Ecto neural progenitor cell (in vitro differentiated cells): ENCODE measurements at regions not wholly inside any gene's neighbourhood (a gene's known extent, or its start where the extent isn't known, plus 50 kb on each side); places are given as distances from the start of the nearest gene placed in this dataset.

Source experiments
- DNase-seq: peaks from one replicate; pipeline ENCODE4 v3.0.0-alpha.2; 2018; ENCODE audit warnings: low spot score

- no peak for DNase-seq
These were observed 176.0 kb downstream of the ZNF365 start for GRCh38 chr10:62550173-62550572.

GRCh38 chr10:62554632-62555199 is 180.5 kb downstream of the ZNF365 start:
- no peak for DNase-seq

GRCh38 chr10:62559481-62560200 is 185.5 kb downstream of the ZNF365 start:
- DNase-seq: no peak

- no peak for DNase-seq
These were observed 186.1 kb downstream of the ZNF365 start for GRCh38 chr10:62560201-62560819.

GRCh38 chr10:62561151-62561550 is 187.0 kb downstream of the ZNF365 start:
- no peak for DNase-seq

DNA sequence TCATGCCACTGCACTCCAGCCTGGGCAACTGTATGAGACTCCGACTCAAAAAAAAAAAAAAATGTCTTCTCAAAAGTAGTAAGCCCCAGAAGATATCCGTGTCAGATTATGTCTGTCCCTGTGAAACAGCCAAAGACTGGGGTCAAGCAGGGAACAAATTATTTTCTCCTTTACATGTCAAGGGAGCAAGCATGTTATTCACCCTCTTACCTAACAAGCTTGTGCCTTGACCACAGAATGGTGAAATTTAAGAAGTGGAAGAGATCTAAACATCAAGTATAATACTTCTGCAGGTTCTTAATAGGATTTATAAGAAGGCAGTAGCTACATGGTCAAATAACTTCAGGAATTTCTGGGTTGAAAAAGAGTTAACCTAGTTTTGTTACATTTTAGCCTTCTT is 187.9 kb downstream of the ZNF365 start:
- DNase-seq: no peak

GRCh38 chr10:62562795-62563194 is 188.6 kb downstream of the ZNF365 start:
- DNase-seq: no peak

GRCh38 chr10:62573929-62574328 is 199.8 kb downstream of the ZNF365 start:
- no peak for DNase-seq

DNA sequence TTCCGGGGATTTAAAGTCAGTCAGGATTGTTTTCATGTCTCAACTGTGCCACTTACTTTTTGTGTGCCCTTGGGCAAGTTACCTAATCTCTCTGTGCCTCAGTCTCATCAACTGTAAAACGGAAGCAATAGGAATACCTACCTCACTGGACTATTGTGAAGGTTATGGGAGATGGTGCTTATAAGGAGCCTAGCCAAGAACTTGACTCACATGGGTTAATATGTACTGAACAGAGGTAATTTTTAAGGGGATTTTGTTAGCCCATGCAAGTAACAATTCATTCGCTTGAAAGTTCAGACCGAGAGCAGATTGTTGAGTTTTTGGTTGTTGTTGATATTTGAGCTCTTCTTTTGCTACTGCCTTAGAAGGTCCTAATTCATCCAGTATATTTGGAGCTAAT is 202.9 kb downstream of the ZNF365 start:
- DNase-seq: no peak

DNA sequence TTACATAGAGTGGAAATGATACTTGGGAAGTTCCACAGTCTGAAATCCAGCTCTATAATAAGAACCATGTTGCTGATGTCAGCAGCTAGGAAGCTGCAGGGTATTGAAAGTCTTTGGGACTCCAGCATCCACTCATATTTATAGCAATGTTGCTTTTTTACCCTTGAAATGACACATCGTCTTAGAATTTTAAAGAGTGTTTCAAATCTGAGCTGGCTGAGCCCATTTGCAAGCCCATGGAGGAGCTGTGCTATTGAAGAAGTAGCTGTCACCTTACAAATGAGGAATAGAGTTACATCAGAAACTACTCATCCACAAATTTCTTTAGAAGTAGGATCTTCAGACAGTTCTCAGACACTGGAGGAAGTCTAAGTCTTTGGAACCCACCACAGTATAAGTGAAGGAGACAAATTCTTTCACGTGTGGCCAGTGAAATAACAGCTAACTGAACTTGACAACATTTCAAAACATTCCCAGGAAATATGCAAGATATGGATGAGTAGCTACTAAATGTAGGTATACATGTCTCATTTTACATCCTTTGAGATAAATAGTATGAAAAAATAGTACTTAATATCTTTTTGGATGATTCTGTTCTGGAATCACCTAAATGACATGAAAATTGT is 203.6 kb downstream of the ZNF365 start:
- DNase-seq: no peak

- DNase-seq: no peak
These were observed 204.1 kb downstream of the ZNF365 start for GRCh38 chr10:62578301-62578700.

GRCh38 chr10:62578916-62579315 is 204.7 kb downstream of the ZNF365 start:
- no peak for DNase-seq

DNA sequence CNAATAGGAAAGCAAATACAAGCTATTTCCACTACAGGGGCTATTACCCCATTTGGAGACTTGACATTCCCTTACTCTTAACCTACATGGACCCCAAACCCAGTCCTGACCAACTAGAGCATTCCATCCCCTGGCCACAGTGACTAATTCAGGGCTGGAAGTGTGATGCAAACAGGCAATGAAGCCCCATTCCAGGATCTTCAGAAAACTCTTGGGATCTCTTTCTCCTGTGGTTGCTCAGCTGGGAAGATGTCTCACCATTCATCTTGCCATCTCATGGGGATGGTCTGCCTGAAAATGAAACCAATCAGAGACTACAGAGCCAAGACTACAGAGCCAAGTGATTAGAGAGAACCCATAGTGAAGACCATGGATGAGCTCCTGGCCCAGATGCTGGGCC is 206.2 kb downstream of the ZNF365 start:
- no peak for DNase-seq

DNA sequence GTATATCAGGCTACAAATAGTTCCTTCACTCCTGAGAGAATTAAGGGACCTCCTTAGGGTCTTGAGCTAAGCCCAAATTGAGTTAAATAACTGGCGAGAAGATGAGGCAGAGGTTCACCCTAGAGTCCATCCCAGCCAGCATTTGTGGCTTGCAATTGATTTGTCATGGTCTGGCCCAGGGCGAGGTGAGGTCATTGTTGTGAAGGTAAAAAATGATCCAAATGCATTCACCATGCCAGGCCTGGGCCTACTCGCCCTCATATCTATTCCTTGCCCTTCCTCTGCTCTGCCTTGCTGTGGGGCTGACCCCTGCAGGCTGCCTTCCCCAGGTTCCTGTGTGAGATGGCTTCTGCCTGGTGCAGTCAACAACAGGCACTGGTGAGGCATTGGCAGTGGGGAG is 207.2 kb downstream of the ZNF365 start:
- no peak for DNase-seq

DNA sequence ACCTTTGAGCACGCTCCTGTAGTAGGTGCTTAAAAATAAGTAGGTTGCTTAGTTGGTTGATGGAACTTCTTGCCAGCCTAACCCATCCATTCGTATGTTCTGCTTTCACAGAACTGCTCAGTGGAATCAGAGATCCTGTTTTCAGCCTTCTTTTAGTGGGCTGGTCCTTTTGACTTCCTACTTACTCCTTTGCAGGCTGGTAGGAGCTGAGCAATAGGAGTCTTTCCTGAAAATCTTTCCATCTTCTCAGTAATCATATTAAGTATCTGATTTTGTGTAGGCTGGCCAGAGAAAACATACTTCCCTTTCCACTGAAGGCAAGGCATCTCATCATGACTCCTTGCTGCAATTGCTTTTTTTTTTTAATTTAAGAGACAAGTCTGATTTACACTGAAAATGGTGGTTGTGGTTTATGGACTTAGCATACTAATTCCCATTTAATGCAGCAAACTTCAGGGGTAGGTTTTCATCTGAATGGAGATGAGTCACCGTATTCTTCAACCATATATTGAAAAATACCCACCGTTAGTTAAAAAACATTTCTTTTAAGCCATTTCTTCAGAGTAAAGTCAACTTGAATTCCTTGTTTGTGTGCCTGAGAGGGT is 208.0 kb downstream of the ZNF365 start:
- DNase-seq: no peak

DNA sequence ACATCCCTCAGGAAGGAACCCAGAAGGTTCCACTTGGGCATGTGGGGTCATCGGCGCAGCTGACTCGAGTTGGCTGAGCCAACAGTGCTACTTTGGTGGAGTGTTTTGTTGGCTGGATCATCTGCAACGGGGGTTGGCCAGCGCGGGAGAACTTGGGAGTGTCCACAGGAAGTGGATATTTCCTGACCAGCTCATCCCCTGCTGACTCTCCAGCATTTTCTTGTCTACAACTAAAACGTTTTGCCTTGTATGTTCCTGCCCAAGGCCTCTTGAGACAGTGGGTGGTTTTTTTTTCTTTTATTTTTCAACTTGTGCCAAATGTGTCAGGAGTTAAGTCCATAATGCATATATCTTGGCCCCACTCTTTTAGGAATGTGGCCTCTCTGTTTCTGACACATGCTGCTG is 208.6 kb downstream of the ZNF365 start:
- DNase-seq: no peak

DNA sequence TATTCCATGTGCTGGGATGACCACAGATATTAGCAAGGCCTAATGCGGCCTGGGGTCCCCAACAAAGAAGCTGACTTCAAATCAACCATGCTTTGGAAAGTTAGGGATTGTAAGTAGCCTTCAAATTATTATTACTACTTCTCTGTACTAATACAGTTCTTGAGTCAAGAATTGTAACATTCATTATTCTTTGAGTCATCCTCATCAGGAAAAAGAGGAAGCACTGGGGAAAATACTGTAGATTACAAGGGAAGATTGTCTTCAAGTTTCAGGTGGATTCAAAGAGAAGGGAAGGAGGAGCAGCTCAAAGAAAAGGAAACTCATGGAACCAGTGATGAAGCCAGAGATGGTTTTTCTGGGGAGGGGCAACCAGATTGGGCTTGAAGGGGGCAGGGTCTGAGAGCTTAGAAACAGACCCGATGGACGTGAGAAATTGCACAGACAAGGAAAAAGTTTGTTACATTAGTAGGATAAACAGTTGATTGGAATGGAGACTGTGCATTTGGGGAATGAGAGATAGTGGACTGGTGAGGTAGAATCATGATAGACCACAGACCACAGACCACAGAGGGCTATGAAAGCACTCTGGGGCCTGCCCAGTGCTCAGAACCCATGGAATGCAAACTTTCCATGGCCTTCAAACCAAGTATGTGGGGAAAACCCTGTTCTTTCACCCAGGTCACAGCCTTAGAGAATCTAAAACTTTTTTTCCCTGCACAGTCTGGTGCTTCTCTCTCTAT is 209.9 kb downstream of the ZNF365 start:
- DNase-seq: no peak

- DNase-seq: no peak
These were observed 210.6 kb downstream of the ZNF365 start for GRCh38 chr10:62584731-62585130.

DNA sequence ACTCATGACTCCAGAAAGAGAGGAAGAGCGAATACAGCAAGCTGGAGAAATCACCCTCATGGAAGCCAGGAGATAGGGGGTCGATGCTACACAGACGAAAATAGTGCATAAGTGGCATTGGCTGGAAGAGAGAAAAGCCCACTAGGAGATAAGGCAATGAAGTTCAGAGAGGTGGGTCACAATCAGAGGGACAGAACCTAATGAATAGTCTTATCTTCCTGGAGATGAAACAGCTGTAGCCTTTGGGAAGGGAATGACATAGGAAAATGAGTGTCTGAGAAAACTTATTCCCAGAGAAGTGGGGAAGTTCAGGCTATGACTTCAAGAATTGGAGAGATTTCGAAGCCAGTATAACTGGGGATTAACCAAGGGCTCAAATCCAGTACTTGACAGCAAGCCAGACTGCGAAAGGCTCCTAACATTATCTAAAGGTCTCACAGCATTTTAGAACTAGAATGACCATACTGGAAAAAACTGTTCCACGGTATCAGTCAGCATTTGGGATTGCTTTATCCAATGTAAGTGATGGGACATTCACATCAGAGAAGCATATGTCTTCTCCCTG is 211.1 kb downstream of the ZNF365 start:
- no peak for DNase-seq

DNA sequence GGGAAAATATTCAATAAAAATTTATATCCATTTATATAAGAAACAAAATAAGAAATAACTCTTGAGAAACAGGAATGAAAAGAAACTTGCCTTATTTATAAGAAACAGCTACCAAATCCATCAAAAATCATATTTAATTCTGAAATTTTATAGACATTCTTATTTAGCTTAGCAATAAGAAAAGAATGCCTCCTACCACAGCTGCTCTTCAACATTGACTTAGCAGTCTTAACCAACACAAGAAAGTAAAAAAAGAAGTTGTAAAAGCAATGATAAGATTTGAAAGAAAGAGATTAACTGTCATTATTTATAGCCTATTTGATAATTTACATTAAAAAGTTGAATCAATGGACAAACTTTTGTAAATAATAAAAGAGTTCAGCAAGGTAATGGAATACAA is 212.8 kb downstream of the ZNF365 start:
- DNase-seq: no peak

- DNase-seq: no peak
These were observed 213.9 kb downstream of the ZNF365 start for GRCh38 chr10:62588116-62588515.

- no peak for DNase-seq
These were observed 214.8 kb upstream of the ADO start for GRCh38 chr10:62589689-62590088.
